GM18507 (cell line): ENCODE measurements at regions not wholly inside any gene's neighbourhood (a gene's known extent, or its start where the extent isn't known, plus 50 kb on each side); places are given as distances from the start of the nearest gene placed in this dataset.
"Not testable (repeated sequence)": the region's sequence is repeated elsewhere in the genome, so short reads cannot be mapped to it uniquely, and the experiment has no call there.

Experiments used
- DNase-seq: peaks from one replicate; pipeline ENCODE4 v3.0.0; 2011; ENCODE audit warnings: low read depth; ENCODE audit not compliant: insufficient read length; ENCODE audit errors: extremely low spot score
- FAIRE-seq: peaks from 2 replicates; lab custom pipeline; 2011; peaks lifted over from hg19 to GRCh38; lab: Jason Lieb, UNC

DNA sequence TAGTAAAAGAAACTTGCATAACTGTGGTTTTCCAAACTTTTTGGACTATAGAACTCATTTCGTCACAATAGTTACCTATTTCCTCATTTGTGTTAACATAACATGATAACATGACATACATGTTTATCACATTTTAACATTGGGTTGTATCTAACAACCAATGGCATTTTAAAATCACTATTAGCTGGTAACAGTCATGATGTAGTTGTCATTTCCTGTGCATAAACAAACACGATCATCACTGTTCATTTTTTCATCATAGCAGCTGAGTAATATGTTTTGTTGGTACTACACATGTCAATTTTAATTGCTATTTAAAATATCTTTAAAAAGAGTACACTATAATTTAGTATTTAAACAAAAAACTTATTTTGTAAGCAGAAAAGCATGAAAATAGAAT is 402.4 kb downstream of the SATB2 start:
- DNase-seq (no peak), FAIRE-seq (no peak)

DNA sequence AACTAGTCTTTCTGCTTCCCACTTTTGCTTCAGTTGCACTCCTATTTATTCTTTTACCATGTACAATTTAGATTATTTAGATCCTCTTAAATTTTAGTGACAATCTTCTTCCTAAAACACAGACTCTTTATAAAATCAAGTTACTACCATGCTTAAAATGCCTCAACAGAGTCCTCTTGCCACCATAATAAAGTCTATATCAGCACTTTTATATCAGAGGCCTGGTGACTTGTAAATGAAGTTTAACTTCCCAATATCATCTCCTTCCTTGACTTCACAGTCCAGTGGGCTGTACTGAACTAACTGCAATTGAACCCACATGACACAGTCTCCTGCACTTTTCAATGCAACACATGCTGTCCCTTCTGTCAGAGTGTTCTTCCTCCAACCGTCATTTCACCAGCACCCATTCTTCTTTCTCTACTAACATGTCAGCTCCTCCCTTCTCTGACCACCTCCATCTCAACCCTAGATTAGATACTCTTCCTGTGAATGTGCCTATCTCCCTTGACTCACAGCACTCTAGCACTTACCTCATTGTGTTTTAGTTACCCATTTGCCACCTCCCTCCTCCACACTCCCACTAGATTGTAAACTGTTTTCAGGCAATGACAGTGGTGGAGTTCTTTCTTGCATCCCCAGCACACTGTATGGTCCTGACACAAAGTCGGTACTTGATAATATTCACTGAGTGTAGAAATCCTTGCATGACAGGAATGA is 414.9 kb downstream of the SATB2 start:
- DNase-seq (no peak), FAIRE-seq (no peak)

DNA sequence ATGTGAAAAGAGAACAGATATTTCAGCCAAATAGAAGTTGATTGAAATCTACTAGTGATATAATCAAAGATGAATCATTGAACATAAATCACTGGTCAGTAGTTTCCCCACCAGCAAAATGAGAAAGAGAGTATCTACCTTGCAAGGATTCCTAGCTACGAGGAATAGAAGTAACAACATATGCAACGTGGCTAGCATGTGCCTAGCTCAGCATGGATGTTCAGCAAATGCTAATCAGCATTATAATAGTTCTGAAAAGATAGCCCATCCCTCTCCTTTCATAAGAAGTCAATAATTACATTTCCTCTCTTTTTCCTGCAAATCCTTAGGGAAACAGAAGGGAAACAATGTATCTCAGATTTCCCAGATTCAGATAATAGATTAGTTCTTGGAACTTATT is 417.2 kb downstream of the SATB2 start:
- DNase-seq: no peak
- no peak for FAIRE-seq

DNA sequence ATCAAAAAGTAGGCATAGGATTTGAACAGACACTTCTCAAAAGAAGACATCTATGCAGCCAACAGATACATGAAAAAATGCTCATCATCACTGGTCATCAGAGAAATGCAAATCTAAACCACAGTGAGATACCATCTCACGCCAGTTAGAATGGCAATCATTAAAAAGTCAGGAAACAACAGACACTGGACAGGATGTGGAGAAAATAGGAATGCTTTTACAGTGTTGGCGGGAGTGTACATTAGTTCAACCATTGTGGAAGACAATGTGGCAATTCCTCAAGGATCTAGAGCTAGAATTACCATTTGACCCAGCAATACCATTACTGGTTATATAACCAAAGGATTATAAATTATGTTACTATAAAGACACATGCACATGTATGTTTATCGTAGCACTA is 424.0 kb downstream of the SATB2 start:
- not testable (repeated sequence) for FAIRE-seq, DNase-seq

DNA sequence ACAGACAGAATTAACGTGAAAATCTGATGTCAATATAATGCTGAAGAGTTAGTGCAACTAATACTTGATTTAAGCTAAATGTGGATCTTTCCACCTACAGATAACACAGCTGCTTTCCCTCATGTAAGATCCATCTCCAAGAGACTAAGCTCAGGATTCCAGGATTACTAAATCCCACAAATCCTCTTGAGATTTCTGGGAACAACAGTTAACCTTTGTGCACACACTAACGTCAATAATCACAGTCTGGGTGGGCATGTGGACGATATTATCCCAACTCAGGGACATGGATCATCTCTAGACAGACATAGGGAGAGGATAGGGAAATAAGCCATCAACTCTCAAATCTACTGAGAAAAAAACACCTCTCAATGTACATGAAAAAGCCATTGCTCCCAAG is 432.6 kb downstream of the SATB2 start:
- FAIRE-seq: no peak
- DNase-seq: no peak

DNA sequence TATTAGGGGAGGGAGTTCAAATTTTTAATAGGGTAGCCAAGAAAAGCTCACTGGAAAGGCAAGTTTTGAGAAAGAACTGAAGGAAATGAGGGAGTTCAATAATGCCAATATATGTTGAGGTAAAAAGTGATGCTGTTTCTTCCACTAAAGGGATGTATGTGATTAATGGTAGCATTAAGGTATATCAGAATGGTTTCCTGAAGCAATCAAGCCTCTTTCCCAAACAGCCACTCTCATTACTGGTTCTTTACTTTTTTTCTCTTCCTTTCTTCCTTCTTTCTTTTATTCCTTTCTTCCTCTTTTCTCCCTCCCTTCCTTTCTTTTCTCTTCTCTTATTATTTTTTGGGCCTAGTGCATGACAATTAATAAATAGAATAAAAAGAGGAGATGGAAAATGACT is 433.5 kb downstream of the SATB2 start:
- FAIRE-seq (no peak), DNase-seq (no peak)

DNA sequence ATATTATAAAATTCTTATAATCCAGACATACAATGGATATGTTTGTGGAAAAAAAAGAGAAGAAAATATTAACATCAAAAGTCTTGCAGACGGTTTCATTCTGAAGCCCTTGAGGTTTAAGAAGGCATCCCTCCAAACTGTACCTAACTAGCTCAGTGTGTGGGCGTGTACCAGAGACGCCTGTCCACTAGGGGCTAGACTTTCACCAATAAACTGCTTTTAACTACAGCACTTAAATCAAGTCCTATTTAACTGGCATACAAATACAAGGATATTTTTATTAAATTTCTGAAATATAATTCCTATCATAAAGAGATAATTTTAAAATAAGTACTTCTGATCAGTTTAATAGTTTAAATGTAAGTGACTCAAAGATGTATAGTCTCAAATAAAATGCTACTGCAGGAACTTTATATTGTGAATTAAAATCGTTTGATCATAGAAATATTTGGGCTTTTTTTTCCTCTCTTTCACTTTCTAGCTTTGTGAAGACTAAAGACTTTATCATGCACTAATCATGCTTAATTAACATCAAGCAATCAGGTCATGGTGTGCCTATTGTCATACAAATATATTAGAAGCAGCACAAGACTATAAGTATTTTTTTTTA is 437.7 kb downstream of the SATB2 start:
- DNase-seq: no peak
- no peak for FAIRE-seq

DNA sequence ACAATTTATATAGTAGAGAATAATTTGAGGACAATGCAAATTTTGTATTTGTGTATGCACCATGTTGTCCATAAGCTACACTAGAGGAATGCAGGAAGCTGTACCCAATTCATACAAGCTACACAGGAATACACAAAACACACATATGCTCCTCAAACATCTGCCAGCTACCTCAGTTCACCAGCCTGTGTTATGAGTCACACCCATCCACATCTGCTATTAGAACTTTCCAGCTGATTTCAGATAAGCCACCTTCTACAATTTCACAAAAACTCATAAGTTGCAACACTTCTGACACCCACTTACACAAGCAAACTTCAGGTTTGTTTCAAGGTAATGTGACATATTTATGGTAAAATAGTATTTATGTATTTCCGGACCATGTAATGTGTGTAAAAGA is 438.9 kb downstream of the SATB2 start:
- DNase-seq (no peak), FAIRE-seq (no peak)

DNA sequence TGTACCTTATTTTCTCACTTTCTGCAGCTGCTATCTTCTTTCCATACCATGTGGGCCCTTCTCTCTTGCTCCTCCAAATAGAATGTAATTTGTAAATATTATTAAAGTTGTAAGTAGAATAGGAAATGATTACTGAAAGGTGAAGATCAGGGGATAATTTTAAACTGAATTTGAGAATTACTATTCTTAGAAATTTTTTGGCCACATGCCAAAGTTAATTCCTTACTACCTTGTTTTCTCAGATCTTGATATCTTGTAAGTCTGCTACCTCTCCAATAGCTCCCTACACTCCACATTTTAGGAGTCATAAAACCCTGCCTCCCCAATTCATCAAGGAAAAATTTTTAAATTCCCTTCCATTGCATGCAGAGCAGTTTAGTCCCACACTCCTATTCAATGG is 442.7 kb downstream of the SATB2 start:
- no peak for FAIRE-seq
- no peak for DNase-seq

DNA sequence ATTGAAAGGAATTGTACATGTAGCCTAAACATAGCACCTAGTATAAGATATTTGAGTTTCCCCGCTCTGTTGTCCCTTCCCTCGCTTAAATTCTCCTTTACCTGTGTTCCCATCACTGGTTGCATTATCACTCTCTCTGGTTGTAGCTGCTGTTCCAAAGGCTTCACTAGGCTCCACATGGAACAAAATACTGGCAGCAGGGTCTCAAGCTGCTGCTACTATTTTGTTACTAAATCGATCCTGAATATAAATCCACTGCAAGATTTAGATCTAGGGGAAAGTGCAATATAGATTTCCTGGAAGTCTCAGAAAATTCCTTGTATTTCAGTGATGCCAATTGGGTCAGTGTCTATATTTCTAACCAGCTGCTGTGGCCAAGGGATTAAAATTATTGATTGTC is 443.5 kb downstream of the SATB2 start:
- no peak for DNase-seq
- FAIRE-seq: no peak

DNA sequence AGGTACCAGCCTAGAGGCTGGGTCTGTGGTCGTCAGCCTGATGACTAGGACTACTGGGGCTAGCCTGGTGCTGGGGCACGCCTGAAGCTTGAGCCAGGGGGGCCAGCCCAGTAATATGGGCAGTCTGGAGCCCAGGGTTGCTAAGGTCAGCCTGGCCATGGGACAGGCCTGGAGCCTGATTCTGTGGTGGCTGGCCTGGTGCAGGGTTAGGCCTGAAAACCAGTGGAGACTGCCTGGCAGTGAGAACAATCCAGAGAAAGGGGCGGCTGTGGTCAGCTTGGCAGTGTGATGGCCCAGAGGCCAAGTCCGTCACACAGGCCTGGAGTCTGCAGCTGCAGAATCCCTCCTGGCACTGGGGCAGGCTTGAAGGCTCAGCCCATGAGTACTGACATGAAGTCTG is 445.8 kb downstream of the SATB2 start:
- no peak for DNase-seq
- no peak for FAIRE-seq

DNA sequence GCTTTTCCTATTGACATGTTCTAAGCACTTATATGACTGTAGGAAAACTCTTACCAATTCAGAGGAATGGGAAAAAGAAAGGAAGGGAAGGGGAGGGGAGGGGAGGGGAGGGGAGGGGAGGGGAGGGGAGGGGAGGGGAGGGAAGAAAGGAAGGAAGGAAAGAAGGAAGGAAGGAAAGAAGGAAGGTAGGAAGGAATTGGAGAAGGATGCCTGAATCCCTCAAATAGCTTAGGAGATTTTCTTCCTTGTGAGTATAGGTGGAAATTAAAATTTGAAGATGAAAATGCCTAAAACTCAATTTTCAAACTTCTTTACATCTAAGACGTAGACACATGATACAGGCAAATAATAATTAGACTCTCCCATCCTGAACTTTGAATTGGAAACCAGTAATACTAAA is 463.1 kb downstream of the SATB2 start:
- DNase-seq: no peak
- no peak for FAIRE-seq

DNA sequence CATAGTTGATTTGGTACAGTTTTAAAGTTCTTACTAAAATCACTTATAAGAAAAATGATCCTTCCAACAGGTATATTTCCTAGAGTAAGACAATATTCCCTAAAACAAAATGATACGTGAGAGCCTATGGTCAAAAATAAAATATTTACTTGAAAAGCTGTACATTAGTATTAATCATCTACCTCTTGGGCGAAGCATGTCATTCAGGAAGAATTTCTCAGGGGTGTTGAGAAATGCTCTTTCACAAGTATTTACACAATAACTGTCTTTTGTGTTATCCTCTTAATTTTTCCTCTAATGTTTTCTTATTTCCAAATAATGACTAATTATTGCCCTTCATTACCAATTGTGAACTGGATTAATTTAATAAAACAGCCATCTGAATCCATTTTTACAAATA is 466.3 kb downstream of the SATB2 start:
- no peak for FAIRE-seq
- no peak for DNase-seq

DNA sequence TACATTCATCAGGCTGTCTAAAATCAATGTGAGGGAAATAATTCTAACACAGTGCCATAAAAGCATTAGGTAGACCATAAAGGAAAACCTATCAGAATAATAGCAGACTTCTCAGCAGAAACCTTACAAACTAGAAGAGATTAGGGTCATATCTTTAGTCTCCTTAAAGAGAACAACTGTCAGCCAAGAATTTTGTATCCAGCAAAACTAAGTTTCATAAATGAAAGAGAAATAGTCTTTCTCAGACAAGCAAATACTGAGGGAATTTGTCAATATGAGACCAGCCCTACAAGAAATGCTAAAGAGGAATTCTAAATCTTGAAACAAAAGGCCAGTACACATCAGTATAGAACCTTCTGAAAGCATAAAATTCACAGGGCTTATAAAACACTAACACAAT is 482.0 kb downstream of the SATB2 start:
- DNase-seq (no peak), FAIRE-seq (no peak)

DNA sequence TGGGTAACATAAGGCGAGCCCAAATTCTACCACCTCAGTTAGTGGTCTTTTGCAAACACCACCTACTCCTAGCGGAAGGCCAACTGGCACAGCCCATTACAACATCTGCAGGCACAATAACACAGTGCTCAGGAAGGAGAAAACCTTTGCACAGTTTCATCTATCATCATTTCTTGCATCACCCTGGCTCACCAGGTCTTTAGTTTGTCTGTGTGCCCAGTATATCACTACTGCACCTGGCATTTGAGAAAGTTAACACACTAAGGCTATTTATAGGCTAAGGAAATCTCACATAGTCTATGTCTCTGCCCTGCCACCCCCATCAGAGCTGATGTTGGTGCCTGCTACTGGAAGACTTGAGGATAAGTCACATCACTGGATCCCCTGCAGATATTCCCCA is 484.0 kb downstream of the SATB2 start:
- FAIRE-seq (no peak), DNase-seq (no peak)

DNA sequence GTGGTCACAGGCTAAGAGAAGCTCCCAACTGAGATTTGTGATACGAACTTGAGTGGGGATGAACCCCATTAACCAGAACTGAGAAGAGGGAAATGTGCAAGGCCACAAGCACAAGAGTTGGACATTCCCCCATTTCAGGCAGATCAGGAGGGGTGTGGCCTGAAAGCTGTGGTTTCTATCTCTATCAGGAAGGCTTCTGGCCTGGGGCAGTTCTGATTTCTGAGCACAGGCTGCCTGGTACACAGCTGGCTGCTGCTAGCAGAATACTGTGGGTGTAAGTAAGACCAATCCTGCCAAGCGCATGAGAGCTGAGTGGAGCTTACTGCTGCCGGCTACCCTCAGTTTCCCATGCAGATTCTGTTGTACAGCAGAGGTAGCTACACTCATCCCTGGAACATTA is 484.6 kb downstream of the SATB2 start:
- FAIRE-seq: no peak

DNA sequence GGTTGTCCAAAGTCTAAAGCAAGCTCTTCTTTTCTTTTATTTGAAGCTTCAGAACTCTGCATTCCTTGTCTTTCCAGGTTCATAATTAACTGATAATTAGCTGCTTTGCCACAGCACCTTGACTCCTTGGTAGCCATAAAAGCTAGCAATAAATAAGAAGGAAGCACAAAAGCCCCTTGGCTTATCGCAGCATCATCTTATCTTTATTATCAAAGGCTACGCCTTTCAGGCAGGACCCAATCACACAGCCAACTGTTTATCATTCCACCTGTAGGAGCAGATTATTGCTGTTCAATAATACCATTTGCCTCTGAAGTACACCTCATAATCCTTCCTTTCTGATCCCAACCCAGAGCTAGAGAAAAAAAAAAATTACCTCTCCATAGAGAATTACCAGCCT is 489.2 kb downstream of the SATB2 start:
- FAIRE-seq: no peak
- no peak for DNase-seq

More for the DNA sequence above, 484.6 kb downstream of the SATB2 start:
- no peak for DNase-seq

DNA sequence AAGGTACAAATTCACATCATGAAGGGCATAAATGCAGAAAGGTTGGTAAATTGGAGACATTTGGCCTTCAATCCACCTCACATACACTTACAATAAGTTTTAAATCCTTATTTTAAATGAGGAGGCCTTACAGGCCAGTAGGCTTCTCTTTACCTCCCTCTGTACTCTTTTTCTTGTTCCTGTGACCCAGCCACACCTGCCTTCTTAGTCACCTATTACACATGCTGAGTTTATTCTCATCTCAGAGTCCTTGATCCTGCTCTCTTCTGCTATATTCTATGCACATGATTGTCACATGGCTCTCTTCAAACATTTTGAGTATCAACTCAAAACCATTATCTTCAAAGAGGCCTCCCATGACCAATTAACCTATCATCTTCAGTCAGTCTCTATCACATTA is 491.5 kb downstream of the SATB2 start:
- no peak for FAIRE-seq

DNA sequence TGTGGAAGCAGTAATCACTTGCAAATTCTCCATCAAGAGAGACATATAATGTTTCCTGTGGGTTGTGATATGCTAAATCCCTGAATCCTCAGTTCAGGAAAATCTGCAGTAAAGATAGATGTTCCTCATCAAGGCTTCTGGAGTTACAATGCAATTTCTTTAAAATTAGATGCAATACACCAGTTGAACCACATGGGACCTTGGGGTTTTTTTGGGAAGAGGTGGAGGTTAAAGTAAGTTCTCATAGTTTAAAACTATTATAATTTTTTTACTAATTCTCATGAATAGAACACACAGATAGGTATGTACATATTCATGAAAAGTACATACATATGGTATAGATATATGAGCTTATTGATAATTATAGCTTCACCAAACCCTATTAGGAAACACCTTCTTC is 496.2 kb downstream of the SATB2 start:
- FAIRE-seq (no peak), DNase-seq (no peak)

More for the DNA sequence above, 491.5 kb downstream of the SATB2 start:
- no peak for DNase-seq

DNA sequence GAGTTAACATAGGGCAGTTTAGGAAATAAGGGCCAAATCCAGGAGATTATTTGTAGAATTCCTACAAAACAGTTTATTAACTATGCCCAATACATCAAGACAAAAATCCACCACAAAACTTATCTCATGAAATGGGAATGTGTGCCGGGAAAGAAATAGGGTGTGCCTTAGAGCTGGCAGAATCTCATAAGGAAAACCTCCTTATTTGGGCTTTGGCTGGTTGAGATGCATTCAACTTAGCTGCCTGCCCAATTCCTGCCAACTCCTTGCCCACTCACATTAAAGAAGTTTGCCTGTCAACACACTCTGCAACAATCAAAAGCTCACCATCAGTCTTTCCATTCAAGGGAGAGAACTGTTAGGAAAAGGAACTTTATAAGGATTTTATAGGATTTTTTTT is 500.6 kb downstream of the SATB2 start:
- FAIRE-seq (no peak), DNase-seq (no peak)

DNA sequence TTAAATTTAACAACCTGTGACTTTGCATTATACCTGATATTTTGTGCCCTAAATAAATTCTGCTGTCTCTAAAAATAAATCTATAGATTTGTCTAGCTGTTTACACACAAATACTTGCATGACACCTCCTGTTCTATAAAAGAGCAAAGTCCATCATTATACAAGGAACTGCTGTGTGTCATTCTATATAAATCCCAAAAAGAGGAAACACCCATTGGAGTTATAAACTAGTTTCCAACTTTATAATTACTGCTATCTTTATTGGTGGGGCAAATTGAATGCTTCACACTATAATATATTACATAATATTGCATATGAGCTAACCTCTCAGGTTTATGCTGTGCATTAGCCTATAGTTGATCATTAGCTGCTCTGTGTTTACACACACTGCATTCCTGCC is 504.4 kb downstream of the SATB2 start:
- FAIRE-seq: no peak
- DNase-seq: no peak

DNA sequence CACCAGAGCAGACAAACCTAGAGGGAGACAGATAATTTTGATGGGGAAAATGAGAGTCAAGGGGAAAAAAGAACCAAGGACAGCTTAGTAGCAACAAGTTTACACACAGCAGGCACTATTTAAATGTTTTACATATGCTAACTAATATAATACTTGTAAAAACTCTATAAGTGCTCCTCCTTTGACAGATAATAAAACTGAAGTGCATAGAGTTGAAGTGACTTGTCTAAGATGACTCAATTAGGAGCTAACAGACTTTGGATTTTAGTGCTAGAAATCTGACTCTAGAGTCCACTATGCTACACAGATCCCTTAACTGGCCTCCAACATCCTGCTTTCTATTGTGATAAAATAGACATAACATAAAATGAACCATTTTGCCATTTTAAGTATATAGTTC is 506.9 kb downstream of the SATB2 start:
- DNase-seq (no peak), FAIRE-seq (no peak)
